WTC11 (cell line): ENCODE measurements at regions not wholly inside any gene's neighbourhood (a gene's known extent, or its start where the extent isn't known, plus 50 kb on each side); places are given as distances from the start of the nearest gene placed in this dataset.

Experiments used
- ATAC-seq: fragments of 200-7000 bp; cut with Tn5 transposase; 2 replicates; pipeline ENCODE4 v1.10.0; 2021; ENCODE audit warnings: mild to moderate bottlenecking, moderate library complexity
- CTCF ChIA-PET: fragments of 300-600 bp; sonication (Branson Sonifier 250); formaldehyde crosslinking; loops from one replicate; lab custom pipeline; 2021; ENCODE audit warnings: antibody characterized with exemption; lab: Charles Lee
- POLR2A ChIA-PET: fragments of 350-600 bp; sonication (Branson Sonifier 250); formaldehyde crosslinking; loops from one replicate; lab custom pipeline; 2021; ENCODE audit warnings: antibody characterized with exemption; lab: Charles Lee
- DNase-seq: peaks from one replicate; pipeline ENCODE4 v3.0.0; 2021; ENCODE audit warnings: low spot score
- H3K27ac Mint-ChIP-seq: 2 replicates; pipeline ENCODE4 v1.8.0; 2021; ENCODE audit warnings: mixed read lengths
- H3K27me3 Mint-ChIP-seq: 2 replicates; pipeline ENCODE4 v1.8.0; 2021; ENCODE audit warnings: low read depth, mild to moderate bottlenecking, moderate library complexity, mixed read lengths
- H3K36me3 Mint-ChIP-seq: 2 replicates; pipeline ENCODE4 v1.8.0; 2021; ENCODE audit warnings: mixed read lengths
- H3K4me1 Mint-ChIP-seq: 2 replicates; pipeline ENCODE4 v1.8.0; 2022; ENCODE audit warnings: mixed read lengths
- H3K4me3 Mint-ChIP-seq: 2 replicates; pipeline ENCODE4 v1.8.0; 2021; ENCODE audit warnings: mild to moderate bottlenecking, moderate library complexity, mixed read lengths
- H3K9me3 Mint-ChIP-seq: 2 replicates; pipeline ENCODE4 v1.8.0; 2021; ENCODE audit warnings: mixed read lengths
- AR ChIP-seq: fragments of 250-450 bp; sonication (Bioruptor Pico); IDR thresholded peaks from 2 replicates; pipeline ENCODE4 v1.9.0; 2021; ENCODE audit warnings: mild to moderate bottlenecking
- ATF3 ChIP-seq: sonication (generic); formaldehyde crosslinking; conservative IDR thresholded peaks from 2 replicates; pipeline ENCODE4 v1.8.1; 2022; ENCODE audit warnings: mild to moderate bottlenecking, missing genetic modification reagents
- ATF6 ChIP-seq: sonication (generic); formaldehyde crosslinking; IDR thresholded peaks from 2 replicates; pipeline ENCODE4 v1.8.1; 2023; ENCODE audit warnings: mild to moderate bottlenecking, missing genetic modification reagents
- CREM ChIP-seq: sonication (generic); formaldehyde crosslinking; IDR thresholded peaks from 2 replicates; pipeline ENCODE4 v1.8.1; 2022; ENCODE audit warnings: mild to moderate bottlenecking, missing genetic modification reagents, moderate library complexity
- E2F4 ChIP-seq: sonication (generic); formaldehyde crosslinking; IDR thresholded peaks from 2 replicates; pipeline ENCODE4 v1.8.1; 2022; ENCODE audit warnings: low read depth, mild to moderate bottlenecking, moderate library complexity, missing genetic modification reagents, borderline replicate concordance
- EMX1 ChIP-seq: fragments of 250-450 bp; sonication (Bioruptor Pico); IDR thresholded peaks from 2 replicates; pipeline ENCODE4 v1.8.0; 2021; ENCODE audit warnings: mild to moderate bottlenecking
- ESRRA ChIP-seq: sonication (generic); formaldehyde crosslinking; IDR thresholded peaks from 2 replicates; pipeline ENCODE4 v1.8.1; 2022; ENCODE audit warnings: mild to moderate bottlenecking, missing genetic modification reagents, borderline replicate concordance
- MLX ChIP-seq: sonication (generic); formaldehyde crosslinking; IDR thresholded peaks from 2 replicates; pipeline ENCODE4 v1.8.1; 2023; ENCODE audit warnings: mild to moderate bottlenecking, missing genetic modification reagents, moderate library complexity
- NFATC4 ChIP-seq: fragments of 250-450 bp; sonication (Bioruptor Pico); IDR thresholded peaks from 2 replicates; pipeline ENCODE4 v1.9.0; 2021; ENCODE audit warnings: mild to moderate bottlenecking
- NFYB ChIP-seq: sonication (generic); formaldehyde crosslinking; conservative IDR thresholded peaks from 2 replicates; pipeline ENCODE4 v1.8.0; 2022; ENCODE audit warnings: low read depth, missing genetic modification reagents
- PREB ChIP-seq: sonication (generic); formaldehyde crosslinking; IDR thresholded peaks from 2 replicates; pipeline ENCODE4 v1.8.1; 2022; ENCODE audit warnings: mild to moderate bottlenecking, missing genetic modification reagents, moderate library complexity, borderline replicate concordance
- SMAD3 ChIP-seq: sonication (generic); formaldehyde crosslinking; IDR thresholded peaks from 2 replicates; pipeline ENCODE4 v1.8.0; 2022; ENCODE audit warnings: missing genetic modification reagents, mild to moderate bottlenecking, borderline replicate concordance
- SP1 ChIP-seq: sonication (generic); formaldehyde crosslinking; conservative IDR thresholded peaks from 2 replicates; pipeline ENCODE4 v1.8.1; 2022; ENCODE audit warnings: missing genetic modification reagents
- STAT6 ChIP-seq: sonication (generic); formaldehyde crosslinking; conservative IDR thresholded peaks from 2 replicates; pipeline ENCODE4 v1.8.1; 2023; ENCODE audit warnings: mild to moderate bottlenecking, low read depth, missing genetic modification reagents, moderate library complexity
- TEAD4 ChIP-seq: sonication (generic); formaldehyde crosslinking; IDR thresholded peaks from 2 replicates; pipeline ENCODE4 v1.8.0; 2022; ENCODE audit warnings: mild to moderate bottlenecking, missing genetic modification reagents
- TP53 ChIP-seq: sonication (generic); formaldehyde crosslinking; IDR thresholded peaks from 2 replicates; pipeline ENCODE4 v1.8.1; 2023; ENCODE audit warnings: mild to moderate bottlenecking, missing genetic modification reagents
- ZMAT4 ChIP-seq: fragments of 250-450 bp; sonication (Bioruptor Pico); IDR thresholded peaks from 2 replicates; pipeline ENCODE4 v1.9.0; 2021; ENCODE audit warnings: mild to moderate bottlenecking
- ZNF317 ChIP-seq: sonication (generic); formaldehyde crosslinking; IDR thresholded peaks from 2 replicates; pipeline ENCODE4 v1.8.1; 2023; ENCODE audit warnings: low read depth, mild to moderate bottlenecking, moderate library complexity, missing genetic modification reagents, borderline replicate concordance
- ZNF423 ChIP-seq: fragments of 250-450 bp; sonication (Bioruptor Pico); IDR thresholded peaks from 2 replicates; pipeline ENCODE4 v2.1.2; 2022; ENCODE audit warnings: mild to moderate bottlenecking, moderate library complexity
- ZNF671 ChIP-seq: fragments of 250-450 bp; sonication (Bioruptor Pico); IDR thresholded peaks from 2 replicates; pipeline ENCODE4 v1.8.0; 2021; ENCODE audit warnings: mild to moderate bottlenecking

- TF ChIP-seq STAT6 (CRISPR knock-in tag) (no peak), SP1 (CRISPR knock-in tag) (no peak), TP53 (CRISPR knock-in tag) (no peak), ESRRA (CRISPR knock-in tag) (no peak), MLX (no peak), SMAD3 (CRISPR knock-in tag) (no peak), NFYB (CRISPR knock-in tag) (no peak), E2F4 (CRISPR knock-in tag) (no peak), EMX1 (CRISPR knock-in tag) (no peak)
These were observed 88.5 kb upstream of the ANKH start (continued) for GRCh38 chr5:14960120-14960462.

- Mint-ChIP-seq H3K4me3 (no peak overlapping the region), H3K36me3 (no peaks in the 10 kb centered on the region), H3K9me3 (peaks cover 15% of the 10 kb centered on the region), H3K27ac (no peak overlapping the region), H3K27me3 (no peaks in the 10 kb centered on the region; the same call in 1 of the 2 replicates), H3K4me1 (peaks cover 25% of the 10 kb centered on the region)
- CTCF ChIA-PET: interaction anchor here (1.0 kb wide), 1 partner anchor 44 kb away, joined by 3 read pairs; no protein-coding TSS in a partner anchor
- DNase-seq (no peak), ATAC-seq (no peak)
- POLR2A ChIA-PET: no interaction called here
- TF ChIP-seq CREM (CRISPR knock-in tag): no peak
These were observed 88.0 kb upstream of the ANKH start for GRCh38 chr5:14959399-14960119.

- Mint-ChIP-seq H3K4me3 (no peak overlapping the region), H3K9me3 (peaks cover 15% of the 10 kb centered on the region), H3K27me3 (peaks cover 5% of the 10 kb centered on the region), H3K4me1 (peaks cover 25% of the 10 kb centered on the region), H3K36me3 (no peaks in the 10 kb centered on the region), H3K27ac (no peak overlapping the region)
- ChIA-PET CTCF (interaction anchor here (1.0 to 1.3 kb wide), 3 partner anchors 23 to 48 kb away, joined by 3 to 4 read pairs (median 3); no protein-coding TSS in a partner anchor), POLR2A (no interaction called here)
- no peak for TF ChIP-seq SMAD3 (CRISPR knock-in tag)
- TF ChIP-seq AR: no peak
- TF ChIP-seq NFATC4: no peak
- TF ChIP-seq ATF3 (CRISPR knock-in tag): no peak
- no peak for TF ChIP-seq ZNF671 (CRISPR knock-in tag)
- no peak for TF ChIP-seq ZNF317 (CRISPR knock-in tag)
- TF ChIP-seq TEAD4 (CRISPR knock-in tag): no peak
- no peak for TF ChIP-seq ZMAT4 (CRISPR knock-in tag)
- no peak for TF ChIP-seq EMX1 (CRISPR knock-in tag)
- no peak for TF ChIP-seq ATF6
- no peak for TF ChIP-seq PREB (CRISPR knock-in tag)
- TF ChIP-seq ZNF423 (CRISPR knock-in tag): no peak
- DNase-seq: no peak
- ATAC-seq: no peak
These were observed 86.6 kb upstream of the ANKH start for GRCh38 chr5:14958188-14958587.
